Upper lobe of left lung (tissue), 4 donors: ENCODE measurements at regions not wholly inside any gene's neighbourhood (a gene's known extent, or its start where the extent isn't known, plus 50 kb on each side); places are given as distances from the start of the nearest gene placed in this dataset.

Experiments used
- CTCF ChIP-seq, 6 experiments: fragments of 450-650 bp in 4 of 6; fragments of 200-600 bp in 2 of 6; sonication (generic) in 2 of 6; IDR thresholded peaks; one replicate each; pipeline ENCODE4 v1.5.1; 2016 to 2019; ENCODE audit warnings: antibody characterized with exemption in 6 of 6
- POLR2AphosphoS5 ChIP-seq, 2 donors: sonication (generic); formaldehyde crosslinking; IDR thresholded peaks; one replicate each; pipeline ENCODE4 v1.5.1; 2017; ENCODE audit warnings: antibody characterized with exemption in 2 of 2

- TF ChIP-seq CTCF (IDR thresholded peaks at IDR 0.05): no peak
- no peak for TF ChIP-seq POLR2AphosphoS5 (IDR thresholded peaks at IDR 0.05)
These were observed 61.4 kb upstream of the GPR6 start for GRCh38 chr6:109916759-109917158.
